Mesendoderm (in vitro differentiated cells): ENCODE measurements at regions not wholly inside any gene's neighbourhood (a gene's known extent, or its start where the extent isn't known, plus 50 kb on each side); places are given as distances from the start of the nearest gene placed in this dataset.
"Not testable (repeated sequence)": the region's sequence is repeated elsewhere in the genome, so short reads cannot be mapped to it uniquely, and the experiment has no call there.

Experiments
- DNase-seq: peaks from one replicate; pipeline ENCODE4 v3.0.0; 2013
- H2AK5ac ChIP-seq: 2 replicates; pipeline ENCODE4 v1.6.1; 2013; ENCODE audit warnings: low read length, inconsistent platforms
- H2BK120ac ChIP-seq: 2 replicates; pipeline ENCODE4 v1.6.1; 2013; ENCODE audit warnings: low read depth, mild to moderate bottlenecking, low read length, moderate library complexity, mixed read lengths
- H2BK15ac ChIP-seq: replicated peaks from 2 replicates; pipeline ENCODE4 v1.6.1; 2013; ENCODE audit warnings: low read depth, mild to moderate bottlenecking, moderate library complexity
- H2BK5ac ChIP-seq: 2 replicates; pipeline ENCODE4 v1.6.1; 2013; ENCODE audit warnings: low read length, inconsistent platforms
- H3K18ac ChIP-seq: 2 replicates; pipeline ENCODE4 v1.6.1; 2013; ENCODE audit warnings: mild to moderate bottlenecking, low read length, mixed read lengths
- H3K23ac ChIP-seq: one replicate; pipeline ENCODE4 v1.6.1; 2013; ENCODE audit warnings: low read length
- H3K27ac ChIP-seq: 2 replicates; pipeline ENCODE4 v1.5.1; 2013; ENCODE audit warnings: low read depth, mild to moderate bottlenecking, inconsistent platforms, low read length, moderate library complexity
- H3K27me3 ChIP-seq: 2 replicates; pipeline ENCODE4 v1.6.1; 2013; ENCODE audit warnings: low read length, control low read depth, mild to moderate bottlenecking, inconsistent platforms; ENCODE audit not compliant: insufficient read depth, poor library complexity
- H3K36me3 ChIP-seq: 2 replicates; pipeline ENCODE4 v1.6.1; 2013; ENCODE audit warnings: low read length, inconsistent platforms; ENCODE audit not compliant: control insufficient read depth, insufficient read depth
- H3K4ac ChIP-seq: one replicate; pipeline ENCODE4 v1.6.1; 2013; ENCODE audit warnings: low read depth, mild to moderate bottlenecking, low read length, moderate library complexity
- H3K4me1 ChIP-seq: 2 replicates; pipeline ENCODE4 v1.6.1; 2013; ENCODE audit warnings: low read depth, low read length, inconsistent platforms; ENCODE audit not compliant: control insufficient read depth
- H3K4me2 ChIP-seq: 2 replicates; pipeline ENCODE4 v1.6.1; 2013; ENCODE audit warnings: low read length
- H3K4me3 ChIP-seq: 2 replicates; pipeline ENCODE4 v1.5.1; 2013; ENCODE audit warnings: mild to moderate bottlenecking, low read length
- H3K56ac ChIP-seq: one replicate; pipeline ENCODE4 v1.6.1; 2013; ENCODE audit warnings: low read length
- H3K79me1 ChIP-seq: 2 replicates; pipeline ENCODE4 v1.6.1; 2013; ENCODE audit warnings: low read length, inconsistent platforms
- H3K79me2 ChIP-seq: 2 replicates; pipeline ENCODE4 v1.6.1; 2013; ENCODE audit warnings: mild to moderate bottlenecking, low read length; ENCODE audit not compliant: control insufficient read depth, insufficient read depth
- H3K9ac ChIP-seq: 2 replicates; pipeline ENCODE4 v1.6.1; 2013; ENCODE audit warnings: low read length, inconsistent platforms
- H4K5ac ChIP-seq: one replicate; pipeline ENCODE4 v1.6.1; 2013; ENCODE audit warnings: low read length
- H4K8ac ChIP-seq: one replicate; pipeline ENCODE4 v1.6.1; 2013; ENCODE audit warnings: low read depth, mild to moderate bottlenecking, control low read depth, low read length, moderate library complexity
- WGBS: extraction: QIAGEN DNeasy Blood & Tissue Kit; methylation state at CpG from one replicate; pipeline ENCODE4 v1.1.7; 2013; ENCODE audit warnings: low lambda C conversion rate, missing lambda C conversion rate; ENCODE audit not compliant: insufficient coverage; ENCODE audit errors: extremely low coverage; 5-methylcytosine and 5-hydroxymethylcytosine counted together

DNA sequence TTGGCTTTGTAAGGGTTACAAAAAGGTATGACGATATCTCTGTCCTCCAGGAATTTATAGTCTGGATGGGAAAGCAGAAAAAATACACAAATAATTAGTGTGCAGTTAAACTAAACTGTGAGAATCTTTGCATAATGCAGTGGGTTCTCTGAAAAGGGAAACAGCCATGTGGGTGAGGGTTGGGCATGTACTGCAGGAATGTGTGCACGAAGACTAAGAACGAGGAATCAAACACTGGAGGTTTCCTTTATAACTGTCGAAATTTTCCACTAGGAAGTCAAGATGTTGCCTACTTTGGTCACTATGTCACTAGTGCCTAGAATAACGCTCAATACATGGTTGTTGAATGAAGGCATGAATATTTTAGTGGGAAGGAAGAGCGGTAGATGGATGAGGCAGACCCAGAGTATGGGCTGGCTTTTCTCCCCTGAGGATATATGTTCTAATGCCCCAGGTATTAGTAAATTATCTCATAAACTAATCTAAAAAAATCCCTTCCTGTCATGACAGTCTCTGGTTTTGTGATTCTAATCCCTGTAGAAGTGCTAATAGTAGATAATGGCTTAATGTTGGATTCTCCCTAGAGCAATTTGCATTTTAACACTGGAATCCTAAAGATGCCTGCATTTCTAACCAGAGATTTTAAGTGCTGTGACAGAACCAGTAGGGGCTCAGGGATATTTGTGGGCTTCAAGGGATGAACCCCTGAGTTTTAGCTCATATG, 227.3 kb downstream of the NMUR2 start:
- Histone ChIP-seq H3K56ac (no peak overlapping the region), H4K5ac (no peak overlapping the region), H3K4me2 (no peak overlapping the region), H3K27me3 (no peaks in the 10 kb centered on the region), H3K9ac (no peak overlapping the region), H2BK15ac (no peak overlapping the region), H3K4me1 (peaks cover 4% of the 10 kb centered on the region), H3K36me3 (no peaks in the 10 kb centered on the region), H4K8ac (no peak overlapping the region), H3K4ac (no peak overlapping the region), H3K79me2 (no peaks in the 10 kb centered on the region), H3K79me1 (no peaks in the 10 kb centered on the region), H3K4me3 (no peak overlapping the region), H3K27ac (peak overlapping the region; percentile 27), H2BK5ac (no peak overlapping the region), H3K18ac (no peak overlapping the region), H3K23ac (peak overlapping the region; percentile 18), H2AK5ac (no peak overlapping the region), H2BK120ac (no peak overlapping the region)
- peak; percentile 72 for DNase-seq
- no CpG with 5 or more reads among the region's 6 CpGs for WGBS

GRCh38 chr5:152171888-152172287, 233.2 kb downstream of the NMUR2 start:
- Histone ChIP-seq H3K36me3 (no peaks in the 10 kb centered on the region), H2BK5ac (no peak overlapping the region), H4K5ac (no peak overlapping the region), H3K79me2 (no peaks in the 10 kb centered on the region), H3K27ac (no peak overlapping the region), H3K4me2 (no peak overlapping the region), H3K4me3 (no peak overlapping the region), H3K56ac (no peak overlapping the region), H2AK5ac (no peak overlapping the region), H4K8ac (no peak overlapping the region), H3K23ac (no peak overlapping the region), H2BK120ac (no peak overlapping the region), H3K79me1 (no peaks in the 10 kb centered on the region), H3K4me1 (no peaks in the 10 kb centered on the region), H3K9ac (no peak overlapping the region), H3K18ac (no peak overlapping the region), H3K27me3 (no peaks in the 10 kb centered on the region), H3K4ac (no peak overlapping the region), H2BK15ac (no peak overlapping the region)
- WGBS = no CpG with 5 or more reads among the region's 1 CpG
- DNase-seq = no peak

- H3K4me2 ChIP-seq = no peak overlapping the region
- no peaks in the 10 kb centered on the region for H3K36me3 ChIP-seq
- no peak overlapping the region for H3K27ac ChIP-seq
- no peak overlapping the region for H4K5ac ChIP-seq
- H3K18ac ChIP-seq = no peak overlapping the region
- H3K79me1 ChIP-seq = no peaks in the 10 kb centered on the region
- no CpG with 5 or more reads among the region's 4 CpGs for WGBS
- no peak overlapping the region for H2BK120ac ChIP-seq
- DNase-seq = no peak
- H3K23ac ChIP-seq = no peak overlapping the region
- no peak overlapping the region for H3K56ac ChIP-seq
- no peak overlapping the region for H3K4me3 ChIP-seq
- no peak overlapping the region for H3K4ac ChIP-seq
- no peak overlapping the region for H4K8ac ChIP-seq
- no peaks in the 10 kb centered on the region for H3K27me3 ChIP-seq
- H2BK5ac ChIP-seq = no peak overlapping the region
- H3K9ac ChIP-seq = no peak overlapping the region
- no peaks in the 10 kb centered on the region for H3K4me1 ChIP-seq
- no peak overlapping the region for H2BK15ac ChIP-seq
- no peak overlapping the region for H2AK5ac ChIP-seq
- H3K79me2 ChIP-seq = no peaks in the 10 kb centered on the region
These were observed 234.7 kb downstream of the NMUR2 start for GRCh38 chr5:152170350-152170749.

GRCh38 chr5:152164860-152165259, 240.2 kb upstream of the GLRA1 start:
- H3K79me2 ChIP-seq = no peaks in the 10 kb centered on the region
- no peak overlapping the region for H4K5ac ChIP-seq
- H4K8ac ChIP-seq = no peak overlapping the region
- no peak overlapping the region for H3K9ac ChIP-seq
- no peaks in the 10 kb centered on the region for H3K36me3 ChIP-seq
- no peaks in the 10 kb centered on the region for H3K4me1 ChIP-seq
- H3K27ac ChIP-seq = no peak overlapping the region
- peak; percentile 57 for DNase-seq
- H3K27me3 ChIP-seq = no peaks in the 10 kb centered on the region
- no peak overlapping the region for H3K23ac ChIP-seq
- no peak overlapping the region for H3K4me3 ChIP-seq
- H2BK5ac ChIP-seq = no peak overlapping the region
- no peak overlapping the region for H2BK15ac ChIP-seq
- H3K79me1 ChIP-seq = no peaks in the 10 kb centered on the region
- no peak overlapping the region for H3K4ac ChIP-seq
- no peak overlapping the region for H2AK5ac ChIP-seq
- no CpG with 5 or more reads among the region's 2 CpGs for WGBS
- no peak overlapping the region for H3K18ac ChIP-seq
- H3K56ac ChIP-seq = no peak overlapping the region
- no peak overlapping the region for H2BK120ac ChIP-seq
- no peak overlapping the region for H3K4me2 ChIP-seq

GRCh38 chr5:152159894-152160293, 235.2 kb upstream of the GLRA1 start:
- H2AK5ac ChIP-seq, H4K5ac ChIP-seq, H3K4me3 ChIP-seq, H3K18ac ChIP-seq, H3K79me1 ChIP-seq, DNase-seq, H4K8ac ChIP-seq, H3K79me2 ChIP-seq, H3K4me2 ChIP-seq, H2BK5ac ChIP-seq, H2BK15ac ChIP-seq, H3K27me3 ChIP-seq, H3K4me1 ChIP-seq, H3K36me3 ChIP-seq, H3K9ac ChIP-seq, H3K4ac ChIP-seq, H3K23ac ChIP-seq, H3K56ac ChIP-seq, H3K27ac ChIP-seq, H2BK120ac ChIP-seq: not testable (repeated sequence)
- WGBS = no CpG with 5 or more reads among the region's 4 CpGs

DNA sequence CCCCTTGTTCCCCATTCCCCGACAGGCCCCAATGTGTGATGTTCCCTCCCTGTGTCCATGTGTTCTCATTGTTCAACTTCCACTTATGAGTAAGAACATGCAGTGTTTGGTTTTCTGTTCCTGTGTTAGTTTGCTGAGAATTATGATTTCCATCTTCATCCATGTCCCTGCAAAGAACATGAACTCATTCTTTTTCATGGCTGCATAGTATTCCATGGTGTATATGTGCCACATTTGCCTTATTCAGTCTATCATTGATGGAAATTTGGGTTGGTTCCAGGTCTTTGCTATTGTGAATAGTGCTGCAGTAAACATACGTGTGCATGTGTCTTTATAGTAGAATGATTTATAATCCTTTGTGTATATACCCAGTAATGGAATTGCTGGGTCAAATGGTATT, 229.8 kb upstream of the GLRA1 start:
- not testable (repeated sequence) for H2BK5ac ChIP-seq, H3K79me2 ChIP-seq, H3K36me3 ChIP-seq, H4K5ac ChIP-seq, DNase-seq, H3K4me1 ChIP-seq, H3K9ac ChIP-seq, H3K4me2 ChIP-seq, H2BK15ac ChIP-seq, H2AK5ac ChIP-seq, H3K4ac ChIP-seq, H3K18ac ChIP-seq, H3K56ac ChIP-seq, H2BK120ac ChIP-seq, H3K27ac ChIP-seq, H3K27me3 ChIP-seq, H3K23ac ChIP-seq, H4K8ac ChIP-seq, H3K79me1 ChIP-seq, H3K4me3 ChIP-seq
- WGBS = no CpG with 5 or more reads among the region's 2 CpGs
